ENCODE measurements at regions not wholly inside any gene's neighbourhood (a gene's known extent, or its start where the extent isn't known, plus 50 kb on each side); places are given as distances from the start of the nearest gene placed in this dataset.

DNA sequence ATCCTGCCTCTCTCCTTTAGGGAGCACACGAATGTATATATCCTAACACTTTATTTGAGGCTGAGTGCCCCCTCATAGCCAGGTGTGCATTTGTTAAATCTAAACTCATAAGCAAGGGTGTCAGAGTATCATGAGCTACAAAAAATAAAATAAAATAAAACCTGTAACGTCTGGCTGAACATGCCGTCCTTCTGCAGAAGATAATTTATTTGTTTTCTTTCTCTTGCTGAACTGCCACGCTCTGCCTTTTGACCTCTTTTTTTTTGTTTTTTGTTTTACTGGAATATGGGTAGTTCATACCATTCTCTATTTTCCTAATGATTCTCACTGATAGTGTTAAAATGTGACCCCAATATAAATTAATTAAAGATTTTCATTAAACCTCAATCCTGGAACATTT is 117.7 kb upstream of the MPDZ start:
- Histone ChIP-seq H3K9ac (ENCODE audit: extremely low read depth, insufficient read length, low read length) (no peak overlapping the region), H2BK15ac (ENCODE audit: low read depth, low read length) (no peak overlapping the region), H3K23ac (ENCODE audit: insufficient read length, low read depth, low read length) (no peak overlapping the region), H3K79me1 (ENCODE audit: insufficient read depth, low read depth, low read length, poor library complexity, severe bottlenecking) (no peaks in the 10 kb centered on the region), H2AFZ (ENCODE audit: low read length) (no peak overlapping the region), H4K8ac (replicated peaks; ENCODE audit: insufficient read length, low read depth, low read length) (no peak overlapping the region), H3K79me2 (ENCODE audit: insufficient read depth, low read length) (no peaks in the 10 kb centered on the region), H2AK5ac (ENCODE audit: insufficient read length, low read length) (no peak overlapping the region), H3K56ac (ENCODE audit: insufficient read length, low read depth, low read length) (no peak overlapping the region), H3K18ac (ENCODE audit: insufficient read length, low read depth, low read length) (no peak overlapping the region), H4K91ac (ENCODE audit: insufficient read length, low read depth, low read length) (no peak overlapping the region), H2BK12ac (ENCODE audit: insufficient read length, low read depth, low read length) (no peak overlapping the region), H3K4ac (ENCODE audit: low read depth, low read length) (no peak overlapping the region), H2BK120ac (ENCODE audit: low read depth, low read length, poor library complexity, severe bottlenecking) (no peak overlapping the region), H3K4me1 (ENCODE audit: insufficient read depth, low read length) (no peaks in the 10 kb centered on the region), H3K27me3 (ENCODE audit: insufficient read depth, low read length) (no peaks in the 10 kb centered on the region), H3K27ac (ENCODE audit: insufficient read length, low read depth, low read length) (no peak overlapping the region), H2BK5ac (ENCODE audit: insufficient read length, low read length) (no peak overlapping the region), H3K4me2 (ENCODE audit: insufficient read depth, insufficient read length, low read length) (no peak overlapping the region), H4K5ac (ENCODE audit: insufficient read length, low read depth, low read length) (no peak overlapping the region), H3K9me3 (ENCODE audit: control insufficient read depth, low read depth, low read length) (no peaks in the 10 kb centered on the region), H2BK20ac (ENCODE audit: low read depth, low read length, poor library complexity, severe bottlenecking) (no peak overlapping the region), H3K14ac (ENCODE audit: insufficient read depth, low read length) (no peak overlapping the region), H4K20me1 (ENCODE audit: control insufficient read depth, insufficient read depth, insufficient read length) (no peaks in the 10 kb centered on the region), H3T11ph (ENCODE audit: low read length) (no peak overlapping the region), H3K23me2 (ENCODE audit: insufficient read length, low read depth, low read length, poor library complexity, severe bottlenecking) (no peaks in the 10 kb centered on the region)
- Mint-ChIP-seq H3K36me3 (ENCODE audit: insufficient read depth in 1 of 3, low read depth in 3 of 3) (peaks cover 0 to 3% (median 0%) of the 10 kb centered on the region in 3 experiments; a peak in 1 of 7 replicates), H3K9me3 (peaks cover 2 to 3% of the 10 kb centered on the region in 2 experiments; a peak in 3 of 5 replicates), H3K27me3 (ENCODE audit: low read depth) (no peaks in the 10 kb centered on the region), H3K4me1 (no peaks in the 10 kb centered on the region; a peak in 1 of 4 replicates), H3K27ac (no peak overlapping the region), H3K4me3 (no peak overlapping the region)
- no peak for TF ChIP-seq CTCF (conservative IDR thresholded peaks at IDR 0.05)
- DNase-seq: no peak
- no CpG with 5 or more reads among the region's 4 CpGs for WGBS (ENCODE audit: extremely low coverage, insufficient read length, low lambda C conversion rate)
